ENCODE measurements at regions not wholly inside any gene's neighbourhood (a gene's known extent, or its start where the extent isn't known, plus 50 kb on each side); places are given as distances from the start of the nearest gene placed in this dataset.

- no peak for TF ChIP-seq JUN (IDR thresholded peaks at IDR 0.05; ENCODE audit: borderline replicate concordance, insufficient read depth, insufficient read length, low read depth)
- no peak for TF ChIP-seq POLR2AphosphoS5 (IDR thresholded peaks at IDR 0.05; ENCODE audit: insufficient read depth, low read depth, low read length)
- no peak for TF ChIP-seq MAX (IDR thresholded peaks at IDR 0.05; ENCODE audit: insufficient read depth, insufficient read length)
- TF ChIP-seq CTCF (IDR thresholded peaks at IDR 0.05; ENCODE audit: extremely low read depth in 1 of 2, insufficient read depth in 1 of 2, low read depth in 1 of 2, low read length in 2 of 2): no peak
- TF ChIP-seq EZH2 (IDR thresholded peaks at IDR 0.05; ENCODE audit: borderline replicate concordance, low read depth, low read length, severe bottlenecking): no peak
These were observed 203.0 kb downstream of the GPAT3 start for GRCh38 chr4:83738895-83739294.
